22Rv1 (cell line): ENCODE measurements at regions not wholly inside any gene's neighbourhood (a gene's known extent, or its start where the extent isn't known, plus 50 kb on each side); places are given as distances from the start of the nearest gene placed in this dataset.

Experiments
- CTCF ChIP-seq: fragments of 450-650 bp; IDR thresholded peaks from 2 replicates; pipeline ENCODE4 v1.5.1; 2017; ENCODE audit warnings: mild to moderate bottlenecking
- ZFX ChIP-seq: fragments of 450-650 bp; IDR thresholded peaks from 2 replicates; pipeline ENCODE4 v1.6.1; 2017; ENCODE audit warnings: antibody characterized with exemption, borderline replicate concordance

- TF ChIP-seq CTCF (no peak), ZFX (no peak)
These were observed 237.9 kb upstream of the DAAM1 start for GRCh38 chr14:58950555-58950954.
